Dermis blood vessel endothelial cell (primary cell): ENCODE measurements at regions not wholly inside any gene's neighbourhood (a gene's known extent, or its start where the extent isn't known, plus 50 kb on each side); places are given as distances from the start of the nearest gene placed in this dataset.

Source experiments
- DNase-seq: peaks from one replicate; pipeline ENCODE4 v3.0.0; 2010

GRCh38 chr4:100130964-100131363 is 59.3 kb downstream of the DDIT4L start:
- DNase-seq = no peak

- DNase-seq = no peak
These were observed 59.8 kb downstream of the DDIT4L start for GRCh38 chr4:100130491-100130890.

GRCh38 chr4:100129774-100130173 is 60.5 kb downstream of the DDIT4L start:
- no peak for DNase-seq

- DNase-seq = peak; percentile 2
These were observed 61.9 kb downstream of the DDIT4L start for GRCh38 chr4:100128338-100128737.

- DNase-seq = no peak
These were observed 65.6 kb downstream of the DDIT4L start for GRCh38 chr4:100124715-100125114.

GRCh38 chr4:100118181-100118580 is 72.1 kb downstream of the DDIT4L start:
- DNase-seq = no peak

- peak; percentile 24 for DNase-seq
These were observed 72.5 kb downstream of the DDIT4L start for GRCh38 chr4:100117750-100118149.

- DNase-seq = no peak
These were observed 75.4 kb downstream of the DDIT4L start for GRCh38 chr4:100114909-100115308.

GRCh38 chr4:100113732-100114131 is 76.5 kb downstream of the DDIT4L start:
- no peak for DNase-seq

- no peak for DNase-seq
These were observed 77.2 kb downstream of the DDIT4L start for GRCh38 chr4:100113096-100113495.

- no peak for DNase-seq
These were observed 80.3 kb downstream of the DDIT4L start for GRCh38 chr4:100109921-100110320.

- DNase-seq = no peak
These were observed 81.4 kb downstream of the DDIT4L start for GRCh38 chr4:100108869-100109268.

- DNase-seq = no peak
These were observed 83.3 kb downstream of the DDIT4L start for GRCh38 chr4:100106982-100107381.

GRCh38 chr4:100103671-100104070 is 86.6 kb downstream of the DDIT4L start:
- no peak for DNase-seq

- no peak for DNase-seq
These were observed 89.3 kb downstream of the DDIT4L start for GRCh38 chr4:100100985-100101384.

GRCh38 chr4:100099746-100100145 is 90.5 kb downstream of the DDIT4L start:
- DNase-seq = no peak

- no peak for DNase-seq
These were observed 91.6 kb downstream of the DDIT4L start for GRCh38 chr4:100098681-100099080.

- DNase-seq = no peak
These were observed 92.2 kb downstream of the DDIT4L start for GRCh38 chr4:100098011-100098545.

- DNase-seq = peak; percentile 76
These were observed 94.3 kb downstream of the DDIT4L start for GRCh38 chr4:100095729-100096595.

GRCh38 chr4:100093091-100093866 is 97.0 kb downstream of the DDIT4L start:
- peak; percentile 92 for DNase-seq

GRCh38 chr4:100087743-100088142 is 102.5 kb downstream of the DDIT4L start:
- no peak for DNase-seq

GRCh38 chr4:100086766-100087431 is 103.4 kb downstream of the DDIT4L start:
- no peak for DNase-seq

GRCh38 chr4:100084892-100085291 is 105.4 kb downstream of the DDIT4L start:
- no peak for DNase-seq
